ENCODE measurements at regions not wholly inside any gene's neighbourhood (a gene's known extent, or its start where the extent isn't known, plus 50 kb on each side); places are given as distances from the start of the nearest gene placed in this dataset.

DNA sequence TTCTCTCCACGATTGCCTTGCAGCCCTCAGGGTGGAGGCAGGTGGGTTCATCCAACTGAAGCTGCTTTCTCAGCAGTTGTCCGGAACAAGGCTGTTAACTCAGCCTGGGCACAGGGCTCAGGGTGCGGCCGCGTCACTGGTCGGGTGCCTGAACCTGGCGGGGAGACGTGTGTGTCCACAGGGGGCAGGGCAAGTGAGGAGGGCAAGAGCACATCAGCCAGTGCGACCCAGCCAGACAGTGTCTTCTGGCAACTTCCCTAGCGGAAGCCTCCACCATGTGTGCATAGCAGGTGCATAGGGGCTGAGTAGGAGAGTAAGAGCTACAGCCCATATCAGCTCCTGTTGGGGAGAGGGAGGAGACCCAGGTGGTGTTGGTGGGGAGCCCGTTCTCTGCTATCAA, 150.4 kb upstream of the THRB start:
- intact Hi-C loops (cut with micrococcal nuclease; ENCODE audit: unreplicated experiment): loop anchor here (10.0 kb wide), 1 partner anchor 380 kb away; no protein-coding TSS in a partner anchor
- 41% methylated on average over 11 of the region's 11 CpGs for WGBS (ENCODE audit: insufficient coverage, insufficient replicate concordance, low lambda C conversion rate, missing lambda C conversion rate)
- no peaks in the 10 kb centered on the region for H4K20me1 ChIP-seq (ENCODE audit: control insufficient read depth, insufficient read depth)

More for the DNA sequence above, 150.4 kb upstream of the THRB start:
- no TSS peak for BruUV-seq (replicated peaks)
- no peak for FAIRE-seq
- TF ChIP-seq KLF5 (IDR thresholded peaks at IDR 0.05; ENCODE audit: partially characterized antibody) (no peak), ZNF24 (IDR thresholded peaks at IDR 0.05) (no peak), CBFB (IDR thresholded peaks at IDR 0.05; ENCODE audit: low read depth) (no peak), SREBF2 (IDR thresholded peaks at IDR 0.05; ENCODE audit: low read length) (no peak), EGR1 (IDR thresholded peaks at IDR 0.05; ENCODE audit: borderline replicate concordance in 1 of 2, low read depth in 2 of 2, low read length in 2 of 2) (no peak), HDGF (IDR thresholded peaks at IDR 0.05) (no peak), TBL1XR1 (IDR thresholded peaks at IDR 0.05; ENCODE audit: low read depth, low read length) (no peak), SRF (IDR thresholded peaks at IDR 0.05; ENCODE audit: low read depth in 2 of 2, low read length in 2 of 2) (no peak)
- TF ChIP-seq, protein P1, sequence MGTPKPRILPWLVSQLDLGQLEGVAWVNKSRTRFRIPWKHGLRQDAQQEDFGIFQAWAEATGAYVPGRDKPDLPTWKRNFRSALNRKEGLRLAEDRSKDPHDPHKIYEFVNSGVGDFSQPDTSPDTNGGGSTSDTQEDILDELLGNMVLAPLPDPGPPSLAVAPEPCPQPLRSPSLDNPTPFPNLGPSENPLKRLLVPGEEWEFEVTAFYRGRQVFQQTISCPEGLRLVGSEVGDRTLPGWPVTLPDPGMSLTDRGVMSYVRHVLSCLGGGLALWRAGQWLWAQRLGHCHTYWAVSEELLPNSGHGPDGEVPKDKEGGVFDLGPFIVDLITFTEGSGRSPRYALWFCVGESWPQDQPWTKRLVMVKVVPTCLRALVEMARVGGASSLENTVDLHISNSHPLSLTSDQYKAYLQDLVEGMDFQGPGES (IDR thresholded peaks at IDR 0.05): no peak
- TF ChIP-seq, protein P2, sequence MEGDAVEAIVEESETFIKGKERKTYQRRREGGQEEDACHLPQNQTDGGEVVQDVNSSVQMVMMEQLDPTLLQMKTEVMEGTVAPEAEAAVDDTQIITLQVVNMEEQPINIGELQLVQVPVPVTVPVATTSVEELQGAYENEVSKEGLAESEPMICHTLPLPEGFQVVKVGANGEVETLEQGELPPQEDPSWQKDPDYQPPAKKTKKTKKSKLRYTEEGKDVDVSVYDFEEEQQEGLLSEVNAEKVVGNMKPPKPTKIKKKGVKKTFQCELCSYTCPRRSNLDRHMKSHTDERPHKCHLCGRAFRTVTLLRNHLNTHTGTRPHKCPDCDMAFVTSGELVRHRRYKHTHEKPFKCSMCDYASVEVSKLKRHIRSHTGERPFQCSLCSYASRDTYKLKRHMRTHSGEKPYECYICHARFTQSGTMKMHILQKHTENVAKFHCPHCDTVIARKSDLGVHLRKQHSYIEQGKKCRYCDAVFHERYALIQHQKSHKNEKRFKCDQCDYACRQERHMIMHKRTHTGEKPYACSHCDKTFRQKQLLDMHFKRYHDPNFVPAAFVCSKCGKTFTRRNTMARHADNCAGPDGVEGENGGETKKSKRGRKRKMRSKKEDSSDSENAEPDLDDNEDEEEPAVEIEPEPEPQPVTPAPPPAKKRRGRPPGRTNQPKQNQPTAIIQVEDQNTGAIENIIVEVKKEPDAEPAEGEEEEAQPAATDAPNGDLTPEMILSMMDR (IDR thresholded peaks at IDR 0.05 in 2 of 3, conservative IDR thresholded peaks at IDR 0.05 in 1 of 3; ENCODE audit: control insufficient read depth in 2 of 3, extremely low read depth in 1 of 3, insufficient read depth in 1 of 3, low read depth in 3 of 3, low read length in 3 of 3): no peak
- TF ChIP-seq, protein P3, sequence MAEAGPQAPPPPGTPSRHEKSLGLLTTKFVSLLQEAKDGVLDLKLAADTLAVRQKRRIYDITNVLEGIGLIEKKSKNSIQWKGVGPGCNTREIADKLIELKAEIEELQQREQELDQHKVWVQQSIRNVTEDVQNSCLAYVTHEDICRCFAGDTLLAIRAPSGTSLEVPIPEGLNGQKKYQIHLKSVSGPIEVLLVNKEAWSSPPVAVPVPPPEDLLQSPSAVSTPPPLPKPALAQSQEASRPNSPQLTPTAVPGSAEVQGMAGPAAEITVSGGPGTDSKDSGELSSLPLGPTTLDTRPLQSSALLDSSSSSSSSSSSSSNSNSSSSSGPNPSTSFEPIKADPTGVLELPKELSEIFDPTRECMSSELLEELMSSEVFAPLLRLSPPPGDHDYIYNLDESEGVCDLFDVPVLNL (IDR thresholded peaks at IDR 0.05; ENCODE audit: low read depth, low read length): no peak
- TF ChIP-seq, protein P4, sequence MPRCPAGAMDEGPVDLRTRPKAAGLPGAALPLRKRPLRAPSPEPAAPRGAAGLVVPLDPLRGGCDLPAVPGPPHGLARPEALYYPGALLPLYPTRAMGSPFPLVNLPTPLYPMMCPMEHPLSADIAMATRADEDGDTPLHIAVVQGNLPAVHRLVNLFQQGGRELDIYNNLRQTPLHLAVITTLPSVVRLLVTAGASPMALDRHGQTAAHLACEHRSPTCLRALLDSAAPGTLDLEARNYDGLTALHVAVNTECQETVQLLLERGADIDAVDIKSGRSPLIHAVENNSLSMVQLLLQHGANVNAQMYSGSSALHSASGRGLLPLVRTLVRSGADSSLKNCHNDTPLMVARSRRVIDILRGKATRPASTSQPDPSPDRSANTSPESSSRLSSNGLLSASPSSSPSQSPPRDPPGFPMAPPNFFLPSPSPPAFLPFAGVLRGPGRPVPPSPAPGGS (IDR thresholded peaks at IDR 0.05; ENCODE audit: borderline replicate concordance, insufficient read depth, low read depth, low read length, poor library complexity, severe bottlenecking): no peak
- H3K9ac ChIP-seq (ENCODE audit: control insufficient read depth, insufficient read depth, low read length): no peak overlapping the region
- no peaks in the 10 kb centered on the region for H3K9me3 ChIP-seq (replicated peaks; ENCODE audit: control insufficient read depth, insufficient read depth, low read length)
- ATAC-seq: no peak
- ChIA-PET RAD21 (ENCODE audit: unreplicated experiment) (no interaction called here), POLR2A (no interaction called here), CTCF (no interaction called here), SMC1A (ENCODE audit: uncharacterized antibody, unreplicated experiment) (no interaction called here)
- no peaks in the 10 kb centered on the region for H3K36me3 ChIP-seq (ENCODE audit: control insufficient read depth in 2 of 2, insufficient read depth in 2 of 2, low read length in 1 of 2)
- DNase-seq (ENCODE audit: low read depth, low spot score): no peak
- no peak overlapping the region for H2AFZ ChIP-seq (ENCODE audit: control insufficient read depth, low read depth, low read length)
- no peaks in the 10 kb centered on the region for H3K27me3 ChIP-seq (replicated peaks in 1 of 2; ENCODE audit: control insufficient read depth in 2 of 2, insufficient read depth in 2 of 2, low read length in 1 of 2)
- in situ Hi-C loops (cut with MboI): no loop called here
- no peaks in the 10 kb centered on the region for H3K79me2 ChIP-seq (ENCODE audit: control insufficient read depth, insufficient read depth, low read length)
- no peak overlapping the region for H3K4me2 ChIP-seq (ENCODE audit: control insufficient read depth, insufficient read depth)
- H3K4me1 ChIP-seq (ENCODE audit: control insufficient read depth, insufficient read depth, low read length): no peaks in the 10 kb centered on the region
- H3K4me3 ChIP-seq: no peak overlapping the region
- no peak overlapping the region for H3K27ac ChIP-seq (ENCODE audit: control insufficient read depth, insufficient read depth)

All from GM12878 (cell line).